Endothelial cell of umbilical vein (primary cell): ENCODE measurements at regions not wholly inside any gene's neighbourhood (a gene's known extent, or its start where the extent isn't known, plus 50 kb on each side); places are given as distances from the start of the nearest gene placed in this dataset.

ENCODE experiments used
- BruUV-seq: library from RNA; stranded (reverse); fragments of 400-500 nt; replicated peaks from 2 replicates; lab custom pipeline; 2021; lab: Mats Ljungman, UMichigan
- CTCF ChIA-PET: fragments of 300-600, 350-600 bp; sonication (Branson Sonifier 250); formaldehyde crosslinking; loops from one replicate; lab custom pipeline; 2021; ENCODE audit warnings: antibody characterized with exemption, inconsistent platforms; lab: Charles Lee
- POLR2A ChIA-PET: fragments of 300-600, 350-600 bp; sonication (Branson Sonifier 250); formaldehyde crosslinking; loops from one replicate; lab custom pipeline; 2021; ENCODE audit warnings: antibody characterized with exemption, inconsistent platforms; lab: Charles Lee
- DNase-seq: peaks from one replicate; pipeline ENCODE4 v3.0.0-alpha.2; 2011; ENCODE audit warnings: low read depth, low spot score
- FAIRE-seq: peaks from 2 replicates; lab custom pipeline; 2011; peaks lifted over from hg19 to GRCh38; lab: Jason Lieb, UNC
- H2AFZ ChIP-seq: 2 replicates; pipeline ENCODE4 v1.6.0; 2012; ENCODE audit warnings: low read depth, low read length, control low read depth, inconsistent platforms
- H3K27ac ChIP-seq: 2 replicates; pipeline ENCODE4 v1.5.1; 2011; ENCODE audit warnings: low read depth, mild to moderate bottlenecking, control low read depth, low read length, moderate library complexity; ENCODE audit not compliant: insufficient read depth
- H3K27me3 ChIP-seq, 2 experiments: 2 replicates each; pipeline versions ENCODE4 v1.6.0 to v1.6.1; 2011; ENCODE audit warnings: low read length in 2 of 2, mixed read lengths in 1 of 2; ENCODE audit not compliant: control insufficient read depth in 2 of 2, insufficient read depth in 2 of 2
- H3K36me3 ChIP-seq, 2 experiments: 2 replicates in 1 of 2; 3 replicates in 1 of 2; pipeline ENCODE4 v1.5.1; 2011; ENCODE audit warnings: low read length in 2 of 2, mild to moderate bottlenecking in 1 of 2, moderate library complexity in 1 of 2; ENCODE audit not compliant: control insufficient read depth in 2 of 2, insufficient read depth in 2 of 2; ENCODE audit errors: extremely low read depth in 1 of 2
- H3K4me1 ChIP-seq: 3 replicates; pipeline ENCODE4 v1.5.1; 2011; ENCODE audit warnings: mild to moderate bottlenecking, low read length; ENCODE audit not compliant: control insufficient read depth, insufficient read depth; ENCODE audit errors: extremely low read depth
- H3K4me2 ChIP-seq: 2 replicates; pipeline ENCODE4 v1.6.1; 2011; ENCODE audit warnings: low read length, control low read depth, mixed read lengths; ENCODE audit not compliant: insufficient read depth
- H3K4me3 ChIP-seq, 3 experiments: fragments of 200-600 bp in 1 of 3; sonication (generic), shearing (Covaris generic) in 1 of 3; replicated peaks in 1 of 3; 2 replicates each; pipeline ENCODE4 v1.5.1; 2011 to 2016; ENCODE audit warnings: control low read depth in 3 of 3, low read length in 3 of 3, mild to moderate bottlenecking in 2 of 3, inconsistent platforms in 1 of 3, low read depth in 1 of 3, moderate library complexity in 1 of 3; ENCODE audit not compliant: insufficient read depth in 1 of 3
- H3K79me2 ChIP-seq: 2 replicates; pipeline ENCODE4 v1.6.0; 2012; ENCODE audit warnings: low read length, inconsistent platforms; ENCODE audit not compliant: control insufficient read depth, insufficient read depth
- H3K9ac ChIP-seq: replicated peaks from 2 replicates; pipeline ENCODE3; 2011; ENCODE audit warnings: low read length, control low read depth; ENCODE audit not compliant: insufficient read depth; ENCODE audit errors: extremely low read depth
- H3K9me1 ChIP-seq: replicated peaks from 3 replicates; pipeline ENCODE4 v1.6.0; 2011; ENCODE audit warnings: mild to moderate bottlenecking, low read length; ENCODE audit not compliant: control insufficient read depth, insufficient read depth; ENCODE audit errors: extremely low read depth
- H3K9me3 ChIP-seq: replicated peaks from 2 replicates; pipeline ENCODE4 v1.5.1; 2012; ENCODE audit warnings: low read length, inconsistent platforms; ENCODE audit not compliant: control insufficient read depth, insufficient read depth
- H4K20me1 ChIP-seq: replicated peaks from 2 replicates; pipeline ENCODE3; 2011; ENCODE audit warnings: mild to moderate bottlenecking, low read length; ENCODE audit not compliant: control insufficient read depth, insufficient read depth; ENCODE audit errors: extremely low read depth
- FOS ChIP-seq: IDR thresholded peaks from 2 replicates; pipeline ENCODE4 v1.6.1; 2011; ENCODE audit warnings: mild to moderate bottlenecking, low read length, moderate library complexity, borderline replicate concordance; ENCODE audit not compliant: insufficient read depth
- GATA2 ChIP-seq: IDR thresholded peaks from 2 replicates; pipeline ENCODE4 v1.7.0; 2011; ENCODE audit warnings: low read depth, mild to moderate bottlenecking, moderate library complexity, mixed read lengths, low read length; ENCODE audit not compliant: insufficient read length, insufficient read depth
- MYC ChIP-seq: IDR thresholded peaks from one replicate; pipeline ENCODE4 v1.6.1; 2011; ENCODE audit warnings: mild to moderate bottlenecking, low read depth, low read length
- POLR2A ChIP-seq: IDR thresholded peaks from 2 replicates; pipeline ENCODE4 v1.6.1; 2012; ENCODE audit warnings: low read depth, mild to moderate bottlenecking, control low read depth, low read length
- POLR2AphosphoS5 ChIP-seq: IDR thresholded peaks from 2 replicates; pipeline ENCODE4 v1.6.1; 2012; ENCODE audit warnings: low read depth, mild to moderate bottlenecking, control low read depth, low read length, moderate library complexity; ENCODE audit not compliant: insufficient read depth
- dilution Hi-C: fragments of 300-500 bp; cut with MboI; formaldehyde crosslinking; loops from one replicate; pipeline ENCODE4 v1.15.0; 2019; ENCODE audit warnings: low sequenced_read_pairs; ENCODE audit not compliant: extremely low pct_ligation_motif_present
- intact Hi-C: fragments of 100-400 bp; cut with micrococcal nuclease; formaldehyde crosslinking; loops from one replicate; pipeline ENCODE4 v1.10.0; 2022
- TF ChIP-seq, protein P1 (sequence below): IDR thresholded peaks from 2 replicates; pipeline ENCODE4 v1.6.1; 2011; ENCODE audit not compliant: insufficient read depth, insufficient read length
- TF ChIP-seq, protein P2 (sequence below), 2 donors: IDR thresholded peaks; 1 replicate in 1 of 2; 2 replicates in 1 of 2; pipeline ENCODE4 v1.5.1; 2011; ENCODE audit warnings: low read length in 2 of 2, mild to moderate bottlenecking in 2 of 2, moderate library complexity in 2 of 2, control low read depth in 1 of 2, inconsistent platforms in 1 of 2, low read depth in 1 of 2; ENCODE audit not compliant: insufficient read depth in 1 of 2; ENCODE audit errors: extremely low read depth in 1 of 2

DNA sequence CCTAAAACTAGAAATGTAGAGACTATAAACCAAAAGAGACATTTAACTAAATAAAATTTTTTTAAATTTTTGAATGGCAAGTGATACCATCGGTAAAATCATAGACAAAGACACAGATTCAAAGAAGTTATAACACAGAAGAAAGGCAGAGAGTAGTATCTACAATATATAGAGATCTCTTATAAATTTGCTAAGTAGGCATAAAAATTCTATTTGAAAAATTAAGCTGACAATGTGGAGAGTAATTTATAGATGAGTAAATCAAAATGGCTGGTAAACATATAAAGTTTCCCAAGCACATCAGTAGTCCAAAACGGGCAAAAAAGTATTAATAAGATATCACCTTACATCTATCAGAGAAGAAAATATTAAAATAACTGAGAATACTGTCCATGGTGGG, 1061.0 kb downstream of the ADGRL2 start:
- Histone ChIP-seq H3K9ac (no peak overlapping the region), H4K20me1 (no peaks in the 10 kb centered on the region), H3K9me1 (no peaks in the 10 kb centered on the region), H3K36me3 (no peaks in the 10 kb centered on the region), H3K4me3 (no peak overlapping the region), H3K9me3 (no peaks in the 10 kb centered on the region), H2AFZ (no peak overlapping the region), H3K4me1 (no peaks in the 10 kb centered on the region), H3K27ac (no peak overlapping the region), H3K27me3 (no peaks in the 10 kb centered on the region), H3K79me2 (no peaks in the 10 kb centered on the region), H3K4me2 (no peak overlapping the region)
- intact Hi-C loops: no loop called here
- dilution Hi-C loops: no loop called here
- FAIRE-seq: no peak
- no peak for DNase-seq
- BruUV-seq: no TSS peak
- CTCF ChIA-PET: no interaction called here
- TF ChIP-seq, protein P1, sequence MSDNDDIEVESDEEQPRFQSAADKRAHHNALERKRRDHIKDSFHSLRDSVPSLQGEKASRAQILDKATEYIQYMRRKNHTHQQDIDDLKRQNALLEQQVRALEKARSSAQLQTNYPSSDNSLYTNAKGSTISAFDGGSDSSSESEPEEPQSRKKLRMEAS: no peak
- no peak for TF ChIP-seq POLR2AphosphoS5
- no peak for TF ChIP-seq POLR2A
- TF ChIP-seq, protein P2, sequence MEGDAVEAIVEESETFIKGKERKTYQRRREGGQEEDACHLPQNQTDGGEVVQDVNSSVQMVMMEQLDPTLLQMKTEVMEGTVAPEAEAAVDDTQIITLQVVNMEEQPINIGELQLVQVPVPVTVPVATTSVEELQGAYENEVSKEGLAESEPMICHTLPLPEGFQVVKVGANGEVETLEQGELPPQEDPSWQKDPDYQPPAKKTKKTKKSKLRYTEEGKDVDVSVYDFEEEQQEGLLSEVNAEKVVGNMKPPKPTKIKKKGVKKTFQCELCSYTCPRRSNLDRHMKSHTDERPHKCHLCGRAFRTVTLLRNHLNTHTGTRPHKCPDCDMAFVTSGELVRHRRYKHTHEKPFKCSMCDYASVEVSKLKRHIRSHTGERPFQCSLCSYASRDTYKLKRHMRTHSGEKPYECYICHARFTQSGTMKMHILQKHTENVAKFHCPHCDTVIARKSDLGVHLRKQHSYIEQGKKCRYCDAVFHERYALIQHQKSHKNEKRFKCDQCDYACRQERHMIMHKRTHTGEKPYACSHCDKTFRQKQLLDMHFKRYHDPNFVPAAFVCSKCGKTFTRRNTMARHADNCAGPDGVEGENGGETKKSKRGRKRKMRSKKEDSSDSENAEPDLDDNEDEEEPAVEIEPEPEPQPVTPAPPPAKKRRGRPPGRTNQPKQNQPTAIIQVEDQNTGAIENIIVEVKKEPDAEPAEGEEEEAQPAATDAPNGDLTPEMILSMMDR (IDR thresholded peaks at IDR 0.05; ENCODE audit: extremely low read depth in 1 of 2, insufficient read depth in 1 of 2, low read depth in 1 of 2, low read length in 2 of 2): no peak
- no peak for TF ChIP-seq MYC
- TF ChIP-seq GATA2: no peak
- POLR2A ChIA-PET: no interaction called here

DNA sequence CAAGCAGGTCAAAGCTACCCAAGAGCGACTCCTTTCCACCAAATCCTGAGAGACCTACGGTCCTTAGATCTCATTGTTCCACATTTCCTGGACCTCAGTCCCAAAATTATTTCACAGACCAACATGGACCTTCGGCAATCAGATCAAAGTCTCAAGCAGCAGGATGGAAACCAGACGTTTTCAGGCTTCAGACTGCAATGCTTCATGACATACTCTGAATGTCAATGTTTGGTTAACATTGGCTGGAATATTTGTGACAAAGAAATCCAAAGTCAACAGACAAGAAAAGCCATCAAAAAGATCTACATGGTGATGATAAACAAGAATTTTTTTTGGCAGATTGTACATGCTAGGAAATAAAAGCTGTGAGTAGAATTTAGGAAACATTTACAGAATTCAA, 1057.3 kb downstream of the ADGRL2 start:
- H2AFZ ChIP-seq: no peak overlapping the region
- no TSS peak for BruUV-seq
- no peaks in the 10 kb centered on the region for H3K9me3 ChIP-seq
- dilution Hi-C loops: no loop called here
- no peak overlapping the region for H3K4me3 ChIP-seq
- FAIRE-seq (no peak), DNase-seq (peak; percentile 4)
- H4K20me1 ChIP-seq: no peaks in the 10 kb centered on the region
- no peaks in the 10 kb centered on the region for H3K4me1 ChIP-seq
- no peaks in the 10 kb centered on the region for H3K27me3 ChIP-seq
- H3K27ac ChIP-seq: no peak overlapping the region
- H3K79me2 ChIP-seq: no peaks in the 10 kb centered on the region
- TF ChIP-seq FOS: no peak
- no peak for TF ChIP-seq MYC
- TF ChIP-seq, protein P1: no peak
- TF ChIP-seq POLR2A: no peak
- ChIA-PET CTCF (no interaction called here), POLR2A (no interaction called here)
- H3K36me3 ChIP-seq: no peaks in the 10 kb centered on the region
- no peaks in the 10 kb centered on the region for H3K9me1 ChIP-seq
- H3K9ac ChIP-seq: no peak overlapping the region
- intact Hi-C loops: no loop called here
- H3K4me2 ChIP-seq: no peak overlapping the region
